ENCODE measurements at regions not wholly inside any gene's neighbourhood (a gene's known extent, or its start where the extent isn't known, plus 50 kb on each side); places are given as distances from the start of the nearest gene placed in this dataset.

- TF ChIP-seq CTCF (conservative IDR thresholded peaks at IDR 0.05; ENCODE audit: low read depth, low read length) (no peak), EZH2 (IDR thresholded peaks at IDR 0.05; ENCODE audit: borderline replicate concordance, low read depth, low read length, poor library complexity, severe bottlenecking) (no peak)
Observed at GRCh38 chr20:24132246-24132645, 143.7 kb upstream of the GGTLC1 start.

All from A673 (cell line).